SK-N-SH treated with all-trans-retinoic acid at 6 μM for 48 hours (cell line): ENCODE measurements at regions not wholly inside any gene's neighbourhood (a gene's known extent, or its start where the extent isn't known, plus 50 kb on each side); places are given as distances from the start of the nearest gene placed in this dataset.

Source experiments
- ATAC-seq: fragments of 200-7000 bp; cut with Tn5 transposase; 3 replicates; pipeline ENCODE4 v1.9.1; 2020; ENCODE audit warnings: mild to moderate bottlenecking, moderate library complexity
- ARNTL ChIP-seq: fragments of 450-650 bp; formaldehyde crosslinking; IDR thresholded peaks from 2 replicates; pipeline ENCODE4 v1.5.0; 2020; ENCODE audit warnings: low read depth, mild to moderate bottlenecking, moderate library complexity, borderline replicate concordance
- BACH2 ChIP-seq: fragments of 250-450 bp; sonication (Bioruptor Pico); IDR thresholded peaks from 2 replicates; pipeline ENCODE4 v1.9.0; 2021; ENCODE audit warnings: mild to moderate bottlenecking, borderline replicate concordance
- CSDC2 ChIP-seq: fragments of 250-450 bp; sonication (Bioruptor Pico); IDR thresholded peaks from 2 replicates; pipeline ENCODE4 v1.5.0; 2020; ENCODE audit warnings: mild to moderate bottlenecking, moderate library complexity
- CSRNP3 ChIP-seq: fragments of 250-450 bp; sonication (Bioruptor Pico); IDR thresholded peaks from 2 replicates; pipeline ENCODE4 v1.5.1; 2021; ENCODE audit warnings: mild to moderate bottlenecking, moderate library complexity
- GLIS3 ChIP-seq: fragments of 250-450 bp; sonication (Bioruptor Pico); IDR thresholded peaks from 2 replicates; pipeline ENCODE4 v1.5.0; 2020; ENCODE audit warnings: mild to moderate bottlenecking, moderate library complexity
- ISL1 ChIP-seq: fragments of 250-450 bp; sonication (Bioruptor Pico); IDR thresholded peaks from 2 replicates; pipeline ENCODE4 v2.1.2; 2022; ENCODE audit warnings: mild to moderate bottlenecking, moderate library complexity
- OSR1 ChIP-seq: fragments of 250-450 bp; sonication (Bioruptor Pico); IDR thresholded peaks from 2 replicates; pipeline ENCODE4 v1.8.0; 2022; ENCODE audit warnings: moderate library complexity, mild to moderate bottlenecking, inconsistent platforms
- PATZ1 ChIP-seq: fragments of 250-450 bp; sonication (Bioruptor Pico); IDR thresholded peaks from 2 replicates; pipeline ENCODE4 v1.8.0; 2020; ENCODE audit warnings: mild to moderate bottlenecking, moderate library complexity, borderline replicate concordance
- PPARA ChIP-seq: fragments of 250-450 bp; sonication (Bioruptor Pico); IDR thresholded peaks from 2 replicates; pipeline ENCODE4 v1.5.0; 2020; ENCODE audit warnings: mild to moderate bottlenecking, borderline replicate concordance
- RARB ChIP-seq: fragments of 250-450 bp; sonication (Bioruptor Pico); IDR thresholded peaks from 2 replicates; pipeline ENCODE4 v1.8.0; 2021; ENCODE audit warnings: mild to moderate bottlenecking, moderate library complexity
- SNAI2 ChIP-seq: fragments of 250-450 bp; sonication (Bioruptor Pico); IDR thresholded peaks from 2 replicates; pipeline ENCODE4 v1.5.0; 2020; ENCODE audit warnings: mild to moderate bottlenecking, moderate library complexity
- TCF4 ChIP-seq: fragments of 250-450 bp; sonication (Bioruptor Pico); IDR thresholded peaks from 2 replicates; pipeline ENCODE4 v1.8.0; 2021; ENCODE audit warnings: mild to moderate bottlenecking, moderate library complexity, borderline replicate concordance
- TOX ChIP-seq: fragments of 250-450 bp; sonication (Bioruptor Pico); IDR thresholded peaks from 2 replicates; pipeline ENCODE4 v1.8.0; 2021; ENCODE audit warnings: mild to moderate bottlenecking, moderate library complexity, borderline replicate concordance
- TSHZ2 ChIP-seq: fragments of 250-450 bp; sonication (Bioruptor Pico); IDR thresholded peaks from 2 replicates; pipeline ENCODE4 v1.5.0; 2020; ENCODE audit warnings: mild to moderate bottlenecking, moderate library complexity
- ZC3H10 ChIP-seq: fragments of 250-450 bp; sonication (Bioruptor Pico); IDR thresholded peaks from 2 replicates; pipeline ENCODE4 v1.5.1; 2021; ENCODE audit warnings: mild to moderate bottlenecking, moderate library complexity
- ZFP30 ChIP-seq: fragments of 450-650 bp; formaldehyde crosslinking; IDR thresholded peaks from 2 replicates; pipeline ENCODE4 v1.5.0; 2022; ENCODE audit warnings: mild to moderate bottlenecking, moderate library complexity
- ZNF565 ChIP-seq: fragments of 450-650 bp; formaldehyde crosslinking; conservative IDR thresholded peaks from 2 replicates; pipeline ENCODE4 v1.5.0; 2020; ENCODE audit warnings: low read depth, mild to moderate bottlenecking, moderate library complexity
- ZNF70 ChIP-seq: fragments of 450-650 bp; formaldehyde crosslinking; IDR thresholded peaks from 2 replicates; pipeline ENCODE4 v1.5.0; 2020; ENCODE audit warnings: mild to moderate bottlenecking, moderate library complexity
- ZNF8 ChIP-seq: fragments of 450-650 bp; formaldehyde crosslinking; IDR thresholded peaks from 2 replicates; pipeline ENCODE4 v1.5.0; 2020; ENCODE audit warnings: mild to moderate bottlenecking, moderate library complexity
- TF ChIP-seq, protein P1 (sequence below): fragments of 250-450 bp; sonication (Bioruptor Pico); IDR thresholded peaks from 2 replicates; pipeline ENCODE4 v1.8.0; 2021; ENCODE audit warnings: low read depth, mild to moderate bottlenecking, moderate library complexity, borderline replicate concordance

DNA sequence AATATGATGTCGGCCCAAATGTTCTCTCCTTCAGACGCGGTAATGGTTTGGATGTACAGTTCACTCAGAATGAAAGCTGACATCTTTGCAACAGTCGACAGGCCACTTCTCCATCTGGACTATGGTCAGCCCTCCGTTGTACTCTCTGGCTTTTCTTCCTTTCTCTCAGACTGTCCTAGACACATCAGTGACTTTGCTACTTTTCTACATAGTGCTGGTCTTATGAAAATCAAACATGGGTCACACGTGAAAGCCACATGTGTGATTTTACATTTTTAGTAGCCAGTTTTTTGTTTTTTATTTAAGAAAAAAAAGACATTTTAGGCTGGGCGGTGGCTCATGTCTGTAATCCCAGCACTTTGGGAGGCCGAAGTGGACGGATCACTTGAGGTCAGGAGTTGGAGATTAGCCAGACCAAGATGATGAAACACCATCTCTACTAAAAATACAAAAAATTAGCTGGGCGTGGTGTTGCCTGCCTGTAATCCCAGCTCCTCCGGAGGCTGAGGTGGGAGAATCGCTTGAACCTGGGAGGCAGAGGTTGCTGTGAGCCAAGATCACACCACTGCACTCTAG is 644.1 kb downstream of the KCNJ2 start:
- ATAC-seq: no peak
- no peak for TF ChIP-seq CSRNP3
- TF ChIP-seq ZNF8: no peak
- no peak for TF ChIP-seq ZC3H10 (CRISPR knock-in tag)
- TF ChIP-seq RARB (CRISPR knock-in tag): no peak
- TF ChIP-seq PPARA (CRISPR knock-in tag): no peak
- TF ChIP-seq TOX: no peak
- no peak for TF ChIP-seq TSHZ2 (CRISPR knock-in tag)

DNA sequence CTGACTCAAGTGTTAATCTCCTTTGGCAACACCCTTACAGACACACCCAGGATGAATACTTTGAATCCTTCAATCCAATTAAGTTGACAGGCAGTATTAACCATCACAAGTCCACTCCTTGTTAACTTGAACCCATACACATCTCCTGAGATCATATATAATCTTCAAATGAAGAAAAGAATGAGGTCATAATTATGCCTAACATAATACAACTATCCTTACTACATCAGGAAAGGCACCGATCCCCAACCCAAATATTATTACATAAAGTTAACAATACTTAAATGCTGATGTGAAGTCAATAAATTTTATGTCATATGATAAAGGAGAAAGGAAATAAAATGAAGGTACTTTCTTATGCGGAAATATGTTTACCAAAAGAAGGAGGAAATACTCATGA is 649.9 kb downstream of the KCNJ2 start:
- TF ChIP-seq RARB (CRISPR knock-in tag) (no peak), OSR1 (CRISPR knock-in tag) (no peak), ISL1 (no peak), PATZ1 (CRISPR knock-in tag) (no peak), ZFP30 (CRISPR knock-in tag) (no peak), SNAI2 (CRISPR knock-in tag) (no peak), ARNTL (CRISPR knock-in tag) (no peak), TOX (no peak), ZNF70 (CRISPR knock-in tag) (no peak), TCF4 (no peak), BACH2 (CRISPR knock-in tag) (no peak)
- no peak for ATAC-seq

GRCh38 chr17:70820276-70820675 is 650.9 kb downstream of the KCNJ2 start:
- TF ChIP-seq ZC3H10 (CRISPR knock-in tag): no peak
- no peak for TF ChIP-seq CSDC2 (CRISPR knock-in tag)
- no peak for TF ChIP-seq OSR1 (CRISPR knock-in tag)
- TF ChIP-seq ISL1: no peak
- no peak for TF ChIP-seq TSHZ2 (CRISPR knock-in tag)
- no peak for TF ChIP-seq GLIS3 (CRISPR knock-in tag)
- no peak for TF ChIP-seq SNAI2 (CRISPR knock-in tag)
- TF ChIP-seq ZNF70 (CRISPR knock-in tag): no peak
- no peak for TF ChIP-seq ZNF8
- no peak for TF ChIP-seq TCF4
- no peak for TF ChIP-seq ZNF565 (CRISPR knock-in tag)
- TF ChIP-seq RARB (CRISPR knock-in tag): no peak
- TF ChIP-seq ZFP30 (CRISPR knock-in tag): no peak
- TF ChIP-seq, protein P1, sequence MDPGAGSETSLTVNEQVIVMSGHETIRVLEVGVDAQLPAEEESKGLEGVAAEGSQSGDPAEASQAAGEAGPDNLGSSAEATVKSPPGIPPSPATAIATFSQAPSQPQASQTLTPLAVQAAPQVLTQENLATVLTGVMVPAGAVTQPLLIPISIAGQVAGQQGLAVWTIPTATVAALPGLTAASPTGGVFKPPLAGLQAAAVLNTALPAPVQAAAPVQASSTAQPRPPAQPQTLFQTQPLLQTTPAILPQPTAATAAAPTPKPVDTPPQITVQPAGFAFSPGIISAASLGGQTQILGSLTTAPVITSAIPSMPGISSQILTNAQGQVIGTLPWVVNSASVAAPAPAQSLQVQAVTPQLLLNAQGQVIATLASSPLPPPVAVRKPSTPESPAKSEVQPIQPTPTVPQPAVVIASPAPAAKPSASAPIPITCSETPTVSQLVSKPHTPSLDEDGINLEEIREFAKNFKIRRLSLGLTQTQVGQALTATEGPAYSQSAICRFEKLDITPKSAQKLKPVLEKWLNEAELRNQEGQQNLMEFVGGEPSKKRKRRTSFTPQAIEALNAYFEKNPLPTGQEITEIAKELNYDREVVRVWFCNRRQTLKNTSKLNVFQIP: no peak
- ATAC-seq: no peak
